Naive B cell (primary cell): ENCODE measurements at regions not wholly inside any gene's neighbourhood (a gene's known extent, or its start where the extent isn't known, plus 50 kb on each side); places are given as distances from the start of the nearest gene placed in this dataset.
"Not testable (repeated sequence)": the region's sequence is repeated elsewhere in the genome, so short reads cannot be mapped to it uniquely, and the experiment has no call there.

Source experiments
- ATAC-seq, 2 donors: fragments of 150-1000 bp; cut with Tn5 transposase; 2 replicates each; pipeline ENCODE4 v1.10.0; 2021; ENCODE audit warnings: low read depth in 2 of 2, mild to moderate bottlenecking in 2 of 2, moderate library complexity in 2 of 2
- DNase-seq: peaks from one replicate; pipeline ENCODE4 v3.0.0; 2022
- H3K27ac Mint-ChIP-seq, 6 donors: one replicate each; pipeline ENCODE4 v1.8.0; 2020 to 2022; ENCODE audit warnings: mild to moderate bottlenecking in 6 of 6, mixed read lengths in 6 of 6, moderate library complexity in 5 of 6, inconsistent platforms in 2 of 6
- H3K27me3 Mint-ChIP-seq, 3 donors: one replicate each; pipeline ENCODE4 v1.8.0; 2021 to 2022; ENCODE audit warnings: mixed read lengths in 3 of 3, mild to moderate bottlenecking in 1 of 3
- H3K36me3 Mint-ChIP-seq, 2 donors: one replicate each; pipeline ENCODE4 v1.8.0; 2020 to 2022; ENCODE audit warnings: mixed read lengths in 2 of 2, inconsistent platforms in 1 of 2, mild to moderate bottlenecking in 1 of 2
- H3K4me1 Mint-ChIP-seq, 3 donors: one replicate each; pipeline ENCODE4 v1.8.0; 2020 to 2022; ENCODE audit warnings: mixed read lengths in 3 of 3, inconsistent platforms in 1 of 3, mild to moderate bottlenecking in 1 of 3, moderate library complexity in 1 of 3
- H3K4me3 Mint-ChIP-seq, 8 donors: one replicate each; pipeline ENCODE4 v1.8.0; 2020 to 2022; ENCODE audit warnings: mild to moderate bottlenecking in 8 of 8, mixed read lengths in 8 of 8, moderate library complexity in 8 of 8, inconsistent platforms in 2 of 8
- H3K9me3 Mint-ChIP-seq, 7 donors: one replicate each; pipeline ENCODE4 v1.8.0; 2020 to 2022; ENCODE audit warnings: mixed read lengths in 7 of 7, mild to moderate bottlenecking in 5 of 7, inconsistent platforms in 2 of 7, moderate library complexity in 1 of 7

DNA sequence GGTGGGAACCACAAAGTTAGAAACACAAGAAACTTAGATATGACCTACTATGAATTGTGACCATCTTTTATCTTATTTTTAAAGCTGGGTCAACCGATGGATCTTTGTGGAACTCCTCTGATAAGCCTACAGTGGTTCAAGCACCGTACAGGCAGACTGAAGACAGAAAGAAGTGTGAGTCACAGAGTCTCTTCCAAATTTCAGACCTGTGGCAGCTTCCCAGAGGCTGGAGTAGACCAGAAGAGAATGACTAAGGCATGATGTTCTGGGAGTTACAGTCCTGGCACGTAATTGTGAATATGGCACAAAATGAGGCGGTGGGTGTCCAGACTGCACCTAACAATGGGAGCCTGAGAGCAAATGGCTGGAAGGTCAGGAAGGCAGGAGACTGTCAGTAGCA, 70.0 kb downstream of the LMO4 start:
- Mint-ChIP-seq H3K4me1 (peaks cover 0 to 2% (median 1%) of the 10 kb centered on the region in 3 donors), H3K36me3 (no peaks in the 10 kb centered on the region), H3K4me3 (no peak overlapping the region), H3K27me3 (no peaks in the 10 kb centered on the region), H3K9me3 (no peaks in the 10 kb centered on the region), H3K27ac (no peak overlapping the region)
- no peak for DNase-seq
- ATAC-seq: no peak

DNA sequence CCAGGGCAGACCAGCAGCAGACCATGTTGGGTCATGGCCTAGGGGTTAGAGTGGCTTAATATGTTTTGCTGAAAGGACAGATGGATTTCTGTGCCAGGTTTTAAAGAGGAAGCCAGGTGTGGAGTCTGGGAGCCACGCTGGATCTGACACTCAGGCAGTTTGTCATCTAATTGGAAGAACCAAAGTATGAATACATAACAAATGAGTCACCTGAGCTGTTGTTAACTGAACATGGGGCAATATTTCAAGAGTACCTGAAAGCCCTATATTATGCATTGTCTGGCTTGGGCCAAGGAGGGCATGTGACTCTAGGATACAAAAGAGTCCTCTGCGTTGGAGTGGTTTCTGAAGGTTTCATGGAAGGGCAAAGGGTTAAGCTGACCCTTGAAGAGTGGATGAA, 70.6 kb downstream of the LMO4 start:
- no peak overlapping the region for H3K27ac Mint-ChIP-seq
- ATAC-seq (no peak), DNase-seq (no peak)
- no peaks in the 10 kb centered on the region for H3K36me3 Mint-ChIP-seq
- no peaks in the 10 kb centered on the region for H3K27me3 Mint-ChIP-seq
- H3K4me1 Mint-ChIP-seq: peaks cover 0 to 1% (median 0%) of the 10 kb centered on the region in 3 donors
- H3K9me3 Mint-ChIP-seq: no peaks in the 10 kb centered on the region
- H3K4me3 Mint-ChIP-seq: no peak overlapping the region

DNA sequence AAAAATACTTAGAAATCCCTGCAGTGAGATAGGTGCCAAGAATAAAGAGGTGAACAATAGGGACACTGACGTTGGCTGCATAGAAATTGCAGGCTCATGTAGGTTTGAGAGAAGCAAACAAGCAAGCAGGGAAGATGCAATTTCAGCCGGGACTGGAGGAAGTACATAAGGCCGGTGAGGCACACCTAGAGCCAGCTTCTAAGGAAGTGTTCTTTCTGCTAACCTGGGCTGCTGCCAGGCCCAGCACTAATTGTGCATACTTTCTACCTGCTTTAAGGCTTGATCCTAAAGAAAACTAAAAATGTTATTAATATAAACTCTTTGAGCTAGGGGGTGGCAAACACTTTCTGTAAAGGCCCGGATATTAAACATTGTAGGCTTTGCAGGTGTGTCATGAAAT, 71.0 kb downstream of the LMO4 start:
- Mint-ChIP-seq H3K9me3 (no peaks in the 10 kb centered on the region), H3K36me3 (no peaks in the 10 kb centered on the region), H3K27ac (no peak overlapping the region), H3K27me3 (no peaks in the 10 kb centered on the region), H3K4me3 (no peak overlapping the region), H3K4me1 (peaks cover 0 to 1% (median 0%) of the 10 kb centered on the region in 3 donors)
- DNase-seq: no peak
- ATAC-seq: no peak

DNA sequence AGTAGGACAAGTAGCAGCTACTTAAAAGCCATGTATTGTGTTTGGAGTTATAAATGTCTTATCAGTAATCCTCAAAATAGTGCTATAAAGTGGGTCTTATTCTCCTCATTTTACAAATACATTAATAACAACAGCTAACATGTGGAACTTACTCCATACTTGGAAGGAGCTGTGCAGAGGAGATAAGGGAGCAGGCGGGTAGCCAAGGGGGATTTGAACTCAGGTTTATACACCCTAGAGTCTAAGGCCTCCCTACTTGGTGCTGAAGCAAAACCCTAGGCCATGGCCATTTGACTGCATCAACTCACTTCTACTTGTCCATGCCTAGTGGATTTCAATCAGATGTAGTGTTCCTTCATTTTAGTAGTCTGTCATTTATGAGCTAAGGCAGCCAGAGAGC, 72.1 kb downstream of the LMO4 start:
- ATAC-seq: no peak
- Mint-ChIP-seq H3K9me3 (peaks cover 0 to 5% (median 0%) of the 10 kb centered on the region in 7 donors), H3K36me3 (no peaks in the 10 kb centered on the region), H3K4me1 (peaks cover 0 to 1% (median 0%) of the 10 kb centered on the region in 3 donors), H3K4me3 (no peak overlapping the region), H3K27me3 (no peaks in the 10 kb centered on the region), H3K27ac (no peak overlapping the region)
- no peak for DNase-seq

DNA sequence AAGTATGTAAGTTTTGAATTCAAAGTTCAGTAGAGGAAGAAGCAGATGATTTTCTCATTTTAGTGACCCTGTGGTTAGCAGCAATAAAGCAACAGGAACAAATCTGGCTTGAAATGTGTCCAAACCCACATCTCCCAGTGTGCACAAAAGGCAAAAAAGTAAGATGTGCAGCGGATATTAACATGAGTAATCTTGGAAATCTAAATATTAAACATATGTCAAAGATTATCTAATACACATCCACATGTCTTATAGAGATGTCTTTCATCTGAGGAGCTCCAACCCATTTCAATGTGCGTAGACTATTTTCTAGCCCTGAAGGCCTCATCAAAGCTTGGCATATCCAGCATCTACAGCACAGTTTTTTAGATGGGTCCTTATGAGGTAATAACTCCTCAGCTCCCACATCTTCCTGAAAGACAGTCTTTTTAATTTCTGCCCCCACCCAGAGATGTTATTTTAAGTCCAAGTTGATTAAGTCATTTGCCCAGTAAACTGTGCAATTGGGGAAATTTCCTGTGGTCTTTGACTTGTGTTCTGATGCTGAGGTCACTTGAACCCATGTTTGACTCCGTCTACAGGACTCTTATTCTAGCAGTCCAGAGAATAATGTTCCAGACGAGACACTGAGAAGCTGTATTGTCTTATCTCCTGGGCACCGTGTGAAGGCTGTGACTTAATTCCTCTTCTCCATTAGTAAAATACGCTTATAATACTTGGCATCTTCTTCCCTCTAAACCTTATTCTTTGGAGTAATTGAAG, 73.7 kb downstream of the LMO4 start:
- Mint-ChIP-seq H3K4me1 (peaks cover 0 to 6% (median 0%) of the 10 kb centered on the region in 3 donors), H3K27ac (no peak overlapping the region), H3K4me3 (no peak overlapping the region), H3K36me3 (no peaks in the 10 kb centered on the region), H3K27me3 (no peaks in the 10 kb centered on the region), H3K9me3 (peaks cover 0 to 5% (median 0%) of the 10 kb centered on the region in 7 donors)
- ATAC-seq (no peak), DNase-seq (no peak)

DNA sequence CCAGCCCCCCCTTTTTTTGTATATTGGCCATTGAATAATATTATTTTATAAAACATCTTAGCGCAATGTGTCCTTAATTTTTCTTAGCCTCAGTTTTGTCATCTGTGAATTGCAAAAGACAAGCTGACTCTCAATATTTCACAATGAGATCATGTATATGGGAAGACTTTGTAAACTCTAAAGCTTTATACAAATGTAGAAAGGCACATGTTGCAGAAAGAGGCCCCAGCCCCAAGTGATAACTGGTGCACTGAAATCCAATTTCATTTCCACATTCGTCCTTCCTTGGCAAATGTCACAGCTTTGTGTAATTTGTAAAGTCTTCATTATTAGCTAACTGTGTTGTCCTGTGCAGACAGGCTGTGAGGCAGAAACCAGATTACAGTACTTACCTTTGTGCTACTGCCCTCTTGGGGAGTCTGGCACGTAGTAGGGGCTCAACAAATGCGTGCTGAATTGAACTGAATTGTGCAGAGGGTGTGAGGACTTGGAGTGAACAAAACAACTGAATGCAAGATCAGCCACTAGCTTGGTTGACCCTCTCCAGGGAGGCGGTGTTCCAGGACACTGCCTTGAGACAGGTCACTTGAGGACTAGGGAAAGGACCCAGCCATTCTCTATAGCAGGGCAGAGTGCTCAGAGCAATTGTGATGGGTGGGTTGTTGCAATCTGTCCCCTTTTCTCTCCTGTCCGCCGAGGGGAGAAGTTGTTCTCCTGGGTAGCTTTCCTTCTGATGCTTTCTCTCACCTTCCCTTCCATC, 74.6 kb downstream of the LMO4 start:
- H3K27ac Mint-ChIP-seq: no peak overlapping the region

DNA sequence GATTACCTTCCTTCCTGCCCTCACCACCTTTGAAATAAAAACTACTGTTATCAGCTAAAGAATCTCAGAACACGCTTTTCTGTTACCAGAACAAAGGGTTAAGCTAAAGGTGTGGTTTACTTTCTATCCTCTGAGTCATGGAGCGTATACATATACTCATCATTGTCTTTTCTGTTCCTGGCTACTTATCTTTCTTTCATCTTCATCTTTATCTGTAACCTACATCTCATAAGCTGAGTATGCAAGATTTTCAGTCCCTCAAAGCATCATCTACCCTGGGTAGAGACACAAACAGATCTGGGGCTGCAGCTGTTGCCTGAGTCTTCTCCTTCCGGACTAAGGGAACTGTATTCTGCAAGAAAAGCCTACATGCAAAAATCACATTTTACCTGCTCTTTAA, 75.6 kb downstream of the LMO4 start:
- peaks cover 0 to 5% (median 0%) of the 10 kb centered on the region in 7 donors for H3K9me3 Mint-ChIP-seq
- no peak overlapping the region for H3K4me3 Mint-ChIP-seq
- H3K27ac Mint-ChIP-seq: no peak overlapping the region
- no peaks in the 10 kb centered on the region for H3K27me3 Mint-ChIP-seq
- DNase-seq (no peak), ATAC-seq (no peak)
- H3K4me1 Mint-ChIP-seq: peaks cover 0 to 6% (median 0%) of the 10 kb centered on the region in 3 donors
- no peaks in the 10 kb centered on the region for H3K36me3 Mint-ChIP-seq

More for the DNA sequence above, 74.6 kb downstream of the LMO4 start:
- no peak for ATAC-seq
- peaks cover 0 to 6% (median 0%) of the 10 kb centered on the region in 3 donors for H3K4me1 Mint-ChIP-seq
- no peak for DNase-seq
- H3K36me3 Mint-ChIP-seq: no peaks in the 10 kb centered on the region
- H3K4me3 Mint-ChIP-seq: no peak overlapping the region
- peaks cover 0 to 5% (median 0%) of the 10 kb centered on the region in 7 donors for H3K9me3 Mint-ChIP-seq
- H3K27me3 Mint-ChIP-seq: no peaks in the 10 kb centered on the region

DNA sequence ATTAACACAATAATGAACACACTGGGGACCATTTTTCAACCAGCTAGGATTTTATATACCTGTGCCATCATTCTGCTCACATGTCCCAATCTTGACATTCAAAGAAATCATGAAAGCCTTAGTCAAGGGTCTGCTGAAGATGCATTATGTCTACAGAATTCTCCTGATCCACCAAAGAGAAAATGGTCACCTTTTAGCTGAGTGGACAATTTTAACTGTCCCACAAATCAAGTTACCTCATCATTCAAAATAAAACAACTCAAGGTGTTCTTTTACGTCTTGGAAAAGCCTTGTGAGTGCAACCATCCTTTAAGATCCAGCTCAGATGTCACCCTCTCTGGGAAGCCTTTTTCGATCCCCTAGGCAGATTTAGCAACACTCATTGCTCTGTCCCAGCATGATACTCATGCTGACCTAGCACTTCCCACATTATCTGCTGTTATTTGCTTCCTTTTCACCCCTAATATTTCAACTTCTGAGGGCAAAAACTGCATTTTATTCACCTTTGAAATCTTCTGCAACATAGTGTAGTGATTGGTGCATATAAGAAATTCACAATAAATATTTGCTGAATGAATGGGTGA, 80.1 kb downstream of the LMO4 start:
- Mint-ChIP-seq H3K9me3 (peaks cover 0 to 5% (median 0%) of the 10 kb centered on the region in 7 donors), H3K4me3 (no peak overlapping the region), H3K36me3 (no peaks in the 10 kb centered on the region), H3K27ac (no peak overlapping the region), H3K4me1 (peaks cover 0 to 6% (median 0%) of the 10 kb centered on the region in 3 donors), H3K27me3 (no peaks in the 10 kb centered on the region)
- DNase-seq: no peak
- no peak for ATAC-seq

DNA sequence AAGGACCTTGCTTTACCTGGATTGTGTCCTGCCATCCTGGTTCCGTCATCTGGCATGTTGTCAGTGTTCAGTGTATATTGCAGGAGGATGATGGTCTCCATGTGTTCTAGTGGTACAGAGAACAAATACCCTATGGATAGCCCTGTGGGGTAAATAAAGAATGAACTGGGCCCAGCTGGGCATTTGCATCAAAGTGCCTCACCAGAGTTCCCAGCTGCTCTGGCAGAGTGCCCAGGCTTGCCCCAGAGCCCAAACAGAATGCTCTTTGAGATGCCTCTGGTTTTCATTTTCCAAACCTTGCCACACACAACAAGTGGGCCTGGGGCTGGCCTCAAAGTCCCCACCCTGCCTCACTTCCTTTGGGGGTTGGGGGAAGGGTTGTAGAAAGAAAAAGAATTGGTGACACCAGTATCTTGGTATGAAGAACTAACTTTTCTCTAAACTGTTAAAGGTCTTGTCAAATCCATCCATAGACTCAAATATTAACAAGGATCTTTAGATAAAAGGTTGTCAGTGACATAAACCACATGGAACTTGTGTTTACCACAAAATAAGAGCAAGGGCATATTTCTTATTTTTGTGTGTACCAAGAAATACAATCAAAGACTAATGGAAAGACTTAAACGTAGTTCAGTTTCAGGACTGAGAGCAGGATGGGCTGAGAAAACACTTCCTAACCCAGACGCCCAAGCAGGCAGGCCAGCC, 82.2 kb downstream of the LMO4 start:
- Mint-ChIP-seq H3K4me1 (peaks cover 0 to 6% (median 0%) of the 10 kb centered on the region in 3 donors), H3K27ac (no peak overlapping the region), H3K36me3 (no peaks in the 10 kb centered on the region), H3K9me3 (peaks cover 0 to 7% (median 4%) of the 10 kb centered on the region in 7 donors), H3K4me3 (no peak overlapping the region), H3K27me3 (no peaks in the 10 kb centered on the region)
- ATAC-seq (no peak), DNase-seq (no peak)

DNA sequence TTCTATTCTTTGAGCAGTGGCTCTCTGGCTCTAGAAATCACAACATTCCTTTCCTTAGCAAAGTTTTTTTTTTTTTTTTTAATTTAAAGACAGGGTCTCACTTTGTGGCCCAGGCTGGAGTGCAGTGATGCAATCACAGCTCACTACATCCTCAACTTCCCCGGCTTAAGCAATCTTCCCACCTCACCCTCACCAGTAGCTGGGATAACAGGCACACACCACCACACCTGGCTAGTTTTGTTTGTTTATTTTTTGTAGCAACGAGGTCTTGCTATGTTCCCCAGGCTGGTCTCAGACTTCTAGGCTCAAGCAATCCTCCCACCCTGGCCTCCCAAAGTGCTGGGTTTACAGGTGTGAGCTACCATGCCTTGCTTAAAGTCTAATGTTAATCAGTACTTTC, 85.2 kb downstream of the LMO4 start:
- H3K4me1 Mint-ChIP-seq, H3K4me3 Mint-ChIP-seq, H3K27ac Mint-ChIP-seq, H3K27me3 Mint-ChIP-seq, ATAC-seq, H3K9me3 Mint-ChIP-seq, H3K36me3 Mint-ChIP-seq, DNase-seq: not testable (repeated sequence)

DNA sequence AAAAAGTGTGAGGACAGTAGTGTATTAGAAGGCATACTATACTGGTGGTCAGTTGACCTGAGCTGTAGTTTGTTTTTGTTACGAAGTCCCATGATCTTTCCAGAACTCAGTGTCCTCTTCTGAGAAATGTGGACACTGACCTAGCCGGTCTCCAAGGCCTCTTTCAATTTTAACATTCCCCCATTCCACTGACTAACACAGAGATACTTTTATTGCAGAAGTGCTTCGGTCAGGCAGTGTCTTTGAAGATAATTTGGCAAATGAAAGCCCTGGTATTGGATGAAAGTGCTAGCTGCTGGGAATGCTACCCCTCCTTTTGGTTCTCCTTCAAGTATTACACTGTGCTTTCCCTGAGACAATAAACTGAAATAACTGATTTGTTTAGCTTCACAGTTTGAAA, 89.4 kb downstream of the LMO4 start:
- Mint-ChIP-seq H3K4me1 (no peaks in the 10 kb centered on the region), H3K27ac (no peak overlapping the region), H3K9me3 (peaks cover 2 to 9% (median 5%) of the 10 kb centered on the region in 7 donors), H3K27me3 (peaks cover 0 to 3% (median 0%) of the 10 kb centered on the region in 3 donors), H3K36me3 (no peaks in the 10 kb centered on the region), H3K4me3 (no peak overlapping the region)
- DNase-seq: no peak
- ATAC-seq: no peak

DNA sequence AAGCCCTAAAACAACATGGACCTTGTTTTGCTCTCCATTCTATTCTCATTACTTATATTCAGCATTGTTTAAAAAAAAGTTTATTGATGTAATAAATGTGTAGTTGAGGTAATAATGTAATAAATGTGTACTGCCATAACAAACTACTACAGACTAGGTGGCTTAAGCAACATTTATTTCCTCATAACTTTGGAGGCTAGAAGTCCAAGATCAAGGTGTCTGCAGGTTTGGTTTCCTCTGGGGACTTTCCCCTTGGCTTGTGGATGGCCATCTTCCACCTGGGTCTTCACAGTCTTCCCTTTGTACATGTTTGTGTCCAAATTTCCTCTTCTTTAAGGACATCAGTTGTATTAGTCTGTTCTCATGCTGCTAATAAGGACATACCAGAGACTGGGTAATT, 93.1 kb downstream of the LMO4 start:
- Mint-ChIP-seq H3K9me3 (peaks cover 0 to 5% (median 2%) of the 10 kb centered on the region in 7 donors), H3K4me3 (no peak overlapping the region), H3K36me3 (no peaks in the 10 kb centered on the region), H3K27me3 (peaks cover 0 to 3% (median 0%) of the 10 kb centered on the region in 3 donors), H3K27ac (no peak overlapping the region), H3K4me1 (no peaks in the 10 kb centered on the region)
- no peak for ATAC-seq
- DNase-seq: no peak

DNA sequence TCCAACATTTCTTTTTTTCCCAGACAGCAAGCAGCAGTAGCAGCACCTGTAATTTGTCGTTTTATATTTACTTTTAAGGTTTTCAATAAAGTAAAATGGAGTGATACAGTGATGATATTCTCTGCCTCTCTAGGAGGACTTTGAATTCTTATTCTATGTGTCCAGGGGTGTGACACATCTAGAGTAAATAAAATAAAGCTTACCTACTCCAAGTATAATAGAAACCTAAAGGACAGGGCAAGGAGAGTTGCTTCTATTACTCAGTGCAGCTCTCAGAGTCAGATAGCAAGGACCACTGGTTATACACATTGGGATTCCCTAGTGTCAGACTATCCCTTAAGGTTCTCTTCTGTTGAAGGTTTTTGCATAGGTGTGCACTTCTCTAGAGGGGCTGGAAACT, 95.9 kb downstream of the LMO4 start:
- DNase-seq (no peak), ATAC-seq (no peak)
- no peaks in the 10 kb centered on the region for H3K36me3 Mint-ChIP-seq
- H3K4me3 Mint-ChIP-seq: no peak overlapping the region
- H3K27ac Mint-ChIP-seq: no peak overlapping the region
- no peaks in the 10 kb centered on the region for H3K4me1 Mint-ChIP-seq
- no peaks in the 10 kb centered on the region for H3K27me3 Mint-ChIP-seq
- peaks cover 0 to 5% (median 2%) of the 10 kb centered on the region in 7 donors for H3K9me3 Mint-ChIP-seq
